ENCODE measurements at regions not wholly inside any gene's neighbourhood (a gene's known extent, or its start where the extent isn't known, plus 50 kb on each side); places are given as distances from the start of the nearest gene placed in this dataset.

DNA sequence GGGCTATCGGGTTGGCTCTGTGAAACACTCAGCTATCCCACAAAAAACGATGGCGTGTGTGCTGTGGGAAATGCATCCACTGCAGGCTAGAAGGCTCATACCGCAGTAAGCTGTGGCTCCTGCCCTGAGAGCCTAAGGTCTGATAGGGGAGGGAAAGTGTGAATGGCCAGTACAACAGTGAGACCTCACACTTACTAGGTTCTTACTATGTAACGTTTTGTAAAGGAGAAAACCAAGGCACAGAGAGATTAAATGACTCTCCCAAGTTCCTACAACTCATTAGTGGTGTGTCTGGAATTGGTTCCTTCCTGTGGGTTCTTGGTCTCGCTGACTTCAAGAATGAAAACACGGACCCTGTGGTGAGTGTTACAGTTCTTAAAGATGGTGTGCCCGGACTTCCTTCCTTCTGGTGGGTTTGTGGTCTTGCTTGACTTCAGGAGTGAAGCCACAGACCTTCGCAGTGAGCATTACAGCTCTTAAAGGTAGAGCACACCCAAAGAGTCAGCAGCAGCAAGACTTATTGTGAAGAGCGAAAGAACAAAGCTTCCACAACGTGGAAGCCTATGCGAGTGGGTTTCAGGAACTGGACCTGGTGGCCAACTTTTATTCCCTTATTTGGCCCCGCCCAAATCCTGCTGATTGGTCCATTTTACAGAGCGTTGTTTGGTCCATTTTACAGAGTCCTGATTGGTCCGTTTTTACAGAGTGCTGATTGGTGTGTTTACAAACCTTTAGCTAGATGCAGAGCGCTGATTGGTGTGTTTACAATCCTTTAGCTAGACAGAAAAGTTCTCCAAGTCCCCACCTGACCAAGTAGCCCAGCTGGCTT lies 161.7 kb downstream of the POLR2M start:
- TF ChIP-seq ISL1 (CRISPR knock-in tag; IDR thresholded peaks at IDR 0.05) (no peak), PATZ1 (CRISPR knock-in tag; IDR thresholded peaks at IDR 0.05; ENCODE audit: borderline replicate concordance) (no peak), CREB5 (CRISPR knock-in tag; IDR thresholded peaks at IDR 0.05; ENCODE audit: low read depth) (no peak), CSDC2 (CRISPR knock-in tag; IDR thresholded peaks at IDR 0.05) (no peak), ZFP30 (CRISPR knock-in tag; IDR thresholded peaks at IDR 0.05) (no peak), OSR1 (CRISPR knock-in tag; IDR thresholded peaks at IDR 0.05) (no peak), TOX (CRISPR knock-in tag; IDR thresholded peaks at IDR 0.05; ENCODE audit: borderline replicate concordance) (no peak), ZNF70 (CRISPR knock-in tag; IDR thresholded peaks at IDR 0.05) (no peak)
- TF ChIP-seq, protein P1, sequence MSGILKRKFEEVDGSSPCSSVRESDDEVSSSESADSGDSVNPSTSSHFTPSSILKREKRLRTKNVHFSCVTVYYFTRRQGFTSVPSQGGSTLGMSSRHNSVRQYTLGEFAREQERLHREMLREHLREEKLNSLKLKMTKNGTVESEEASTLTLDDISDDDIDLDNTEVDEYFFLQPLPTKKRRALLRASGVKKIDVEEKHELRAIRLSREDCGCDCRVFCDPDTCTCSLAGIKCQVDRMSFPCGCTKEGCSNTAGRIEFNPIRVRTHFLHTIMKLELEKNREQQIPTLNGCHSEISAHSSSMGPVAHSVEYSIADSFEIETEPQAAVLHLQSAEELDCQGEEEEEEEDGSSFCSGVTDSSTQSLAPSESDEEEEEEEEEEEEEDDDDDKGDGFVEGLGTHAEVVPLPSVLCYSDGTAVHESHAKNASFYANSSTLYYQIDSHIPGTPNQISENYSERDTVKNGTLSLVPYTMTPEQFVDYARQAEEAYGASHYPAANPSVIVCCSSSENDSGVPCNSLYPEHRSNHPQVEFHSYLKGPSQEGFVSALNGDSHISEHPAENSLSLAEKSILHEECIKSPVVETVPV (CRISPR knock-in tag; IDR thresholded peaks at IDR 0.05), result no peak
